Smooth muscle cell (in vitro differentiated cells): ENCODE measurements at regions not wholly inside any gene's neighbourhood (a gene's known extent, or its start where the extent isn't known, plus 50 kb on each side); places are given as distances from the start of the nearest gene placed in this dataset.

Experiments
- DNase-seq: peaks from one replicate; lab custom pipeline; 2025; ENCODE audit not compliant: unreplicated experiment; lab: John Stamatoyannopoulos, UW
- H2AFZ ChIP-seq: fragments of 200-600 bp; sonication (generic); 2 replicates; pipeline ENCODE4 v1.6.0; 2016; ENCODE audit warnings: antibody characterized with exemption, low read depth, mild to moderate bottlenecking
- H3F3A ChIP-seq: fragments of 200-600 bp; sonication (generic); 2 replicates; pipeline ENCODE4 v1.6.0; 2017; ENCODE audit warnings: antibody characterized with exemption, low read depth
- H3K27ac ChIP-seq: fragments of 200-600 bp; sonication (generic); 2 replicates; pipeline ENCODE4 v1.5.1; 2016; ENCODE audit warnings: low read depth, mild to moderate bottlenecking
- H3K27me3 ChIP-seq: fragments of 200-600 bp; sonication (generic); 2 replicates; pipeline ENCODE4 v1.6.1; 2016; ENCODE audit warnings: low read depth, mild to moderate bottlenecking
- H3K36me3 ChIP-seq: fragments of 200-600 bp; sonication (generic); 2 replicates; pipeline ENCODE4 v1.5.1; 2016; ENCODE audit warnings: low read depth
- H3K4me1 ChIP-seq: fragments of 200-600 bp; sonication (generic); 2 replicates; pipeline ENCODE4 v1.5.1; 2016; ENCODE audit warnings: low read depth
- H3K4me2 ChIP-seq: fragments of 200-600 bp; sonication (generic); 2 replicates; pipeline ENCODE4 v1.6.0; 2016; ENCODE audit warnings: mild to moderate bottlenecking
- H3K4me3 ChIP-seq: fragments of 200-600 bp; sonication (generic); 2 replicates; pipeline ENCODE4 v1.5.1; 2016; ENCODE audit warnings: mild to moderate bottlenecking
- H3K79me2 ChIP-seq: fragments of 200-600 bp; sonication (generic); 2 replicates; pipeline ENCODE4 v1.6.0; 2016; ENCODE audit warnings: low read depth, mild to moderate bottlenecking
- H3K9ac ChIP-seq: fragments of 200-600 bp; sonication (generic); 2 replicates; pipeline ENCODE4 v1.6.0; 2016; ENCODE audit warnings: low read depth
- H3K9me3 ChIP-seq: fragments of 200-600 bp; sonication (generic); replicated peaks from 2 replicates; pipeline ENCODE4 v1.5.1; 2016; ENCODE audit warnings: low read depth
- H4K20me1 ChIP-seq: fragments of 200-600 bp; sonication (generic); 2 replicates; pipeline ENCODE4 v1.6.0; 2016; ENCODE audit warnings: low read depth
- CTCF ChIP-seq: fragments of 200-600 bp; sonication (generic); IDR thresholded peaks from 2 replicates; pipeline ENCODE4 v1.5.1; 2017; ENCODE audit warnings: borderline replicate concordance, mild to moderate bottlenecking, antibody characterized with exemption; ENCODE audit not compliant: insufficient read depth, poor library complexity, severe bottlenecking
- WGBS: methylation state at CpG from one replicate; pipeline ENCODE4 v1.1.7; 2016; ENCODE audit warnings: low lambda C conversion rate; 5-methylcytosine and 5-hydroxymethylcytosine counted together

GRCh38 chr2:220417503-220417902, 790.1 kb downstream of the SLC4A3 start:
- H3K79me2 ChIP-seq: no peaks in the 10 kb centered on the region
- 58% methylated on average over 7 of the region's 7 CpGs for WGBS
- DNase-seq: no peak
- no peaks in the 10 kb centered on the region for H3K27me3 ChIP-seq
- no peak overlapping the region for H3K4me3 ChIP-seq
- peaks cover 4% of the 10 kb centered on the region for H3K4me1 ChIP-seq
- H3K36me3 ChIP-seq: no peaks in the 10 kb centered on the region
- no peaks in the 10 kb centered on the region for H3K9me3 ChIP-seq
- no peak for TF ChIP-seq CTCF
- H4K20me1 ChIP-seq: no peaks in the 10 kb centered on the region
- H3F3A ChIP-seq: no peaks in the 10 kb centered on the region
- H3K4me2 ChIP-seq: no peak overlapping the region
- no peak overlapping the region for H3K27ac ChIP-seq
- H3K9ac ChIP-seq: no peak overlapping the region
- no peak overlapping the region for H2AFZ ChIP-seq

GRCh38 chr2:220419647-220420046, 792.2 kb downstream of the SLC4A3 start:
- H3K27me3 ChIP-seq: no peaks in the 10 kb centered on the region
- no peak for TF ChIP-seq CTCF
- no peak overlapping the region for H3K4me2 ChIP-seq
- H3F3A ChIP-seq: no peaks in the 10 kb centered on the region
- no peak for DNase-seq
- no peak overlapping the region for H3K4me3 ChIP-seq
- no peak overlapping the region for H3K9ac ChIP-seq
- no peaks in the 10 kb centered on the region for H3K79me2 ChIP-seq
- peaks cover 4% of the 10 kb centered on the region for H3K4me1 ChIP-seq
- WGBS: 90% methylated on average over 4 of the region's 4 CpGs
- no peaks in the 10 kb centered on the region for H3K36me3 ChIP-seq
- H3K9me3 ChIP-seq: no peaks in the 10 kb centered on the region
- H3K27ac ChIP-seq: no peak overlapping the region
- no peak overlapping the region for H2AFZ ChIP-seq
- H4K20me1 ChIP-seq: no peaks in the 10 kb centered on the region

GRCh38 chr2:220420820-220421219, 793.4 kb downstream of the SLC4A3 start:
- Histone ChIP-seq H3K27me3 (no peaks in the 10 kb centered on the region), H4K20me1 (no peaks in the 10 kb centered on the region), H3K4me3 (no peak overlapping the region), H3K79me2 (no peaks in the 10 kb centered on the region), H3K4me1 (peaks cover 4% of the 10 kb centered on the region), H3F3A (no peaks in the 10 kb centered on the region), H3K36me3 (no peaks in the 10 kb centered on the region), H3K4me2 (no peak overlapping the region), H3K27ac (no peak overlapping the region), H3K9me3 (no peaks in the 10 kb centered on the region), H2AFZ (no peak overlapping the region), H3K9ac (no peak overlapping the region)
- TF ChIP-seq CTCF: no peak
- no peak for DNase-seq

- Histone ChIP-seq H3K27me3 (no peaks in the 10 kb centered on the region), H2AFZ (no peak overlapping the region), H4K20me1 (no peaks in the 10 kb centered on the region)
These were observed 795.2 kb downstream of the SLC4A3 start for GRCh38 chr2:220422676-220423075.

More at GRCh38 chr2:220422676-220423075, 795.2 kb downstream of the SLC4A3 start:
- Histone ChIP-seq H3K4me1 (peaks cover 4% of the 10 kb centered on the region), H3K4me2 (no peak overlapping the region), H3K9ac (no peak overlapping the region), H3K4me3 (no peak overlapping the region), H3K36me3 (no peaks in the 10 kb centered on the region), H3K9me3 (no peaks in the 10 kb centered on the region), H3F3A (no peaks in the 10 kb centered on the region), H3K27ac (no peak overlapping the region), H3K79me2 (no peaks in the 10 kb centered on the region)
- 86% methylated on average over 1 of the region's 1 CpG for WGBS
- no peak for DNase-seq
- no peak for TF ChIP-seq CTCF
